H1 (cell line): ENCODE measurements at regions not wholly inside any gene's neighbourhood (a gene's known extent, or its start where the extent isn't known, plus 50 kb on each side); places are given as distances from the start of the nearest gene placed in this dataset.

Source experiments
- CTCF ChIA-PET: fragments of 300-600 bp; sonication (Branson Sonifier 250); formaldehyde crosslinking; loops from one replicate; lab custom pipeline; 2021; ENCODE audit not compliant: partially characterized antibody; lab: Charles Lee
- POLR2A ChIA-PET: fragments of 300-600 bp; sonication (Branson Sonifier 250); formaldehyde crosslinking; loops from one replicate; lab custom pipeline; 2021; ENCODE audit warnings: inconsistent platforms; ENCODE audit not compliant: partially characterized antibody; lab: Charles Lee
- DNase-seq, 2 experiments: peaks; one replicate each; pipeline versions ENCODE4 v3.0.0 to v3.0.0-alpha.2; 2010 to 2022; ENCODE audit warnings: low spot score in 2 of 2, low read depth in 1 of 2, mixed read lengths in 1 of 2
- FAIRE-seq: peaks from 2 replicates; lab custom pipeline; 2011; peaks lifted over from hg19 to GRCh38; lab: Jason Lieb, UNC
- H2AFZ ChIP-seq: 2 replicates; pipeline ENCODE4 v1.8.1; 2012; ENCODE audit warnings: low read length, inconsistent platforms
- H2AK5ac ChIP-seq: 2 replicates; pipeline ENCODE4 v1.6.1; 2013; ENCODE audit warnings: low read depth, low read length
- H2BK120ac ChIP-seq: replicated peaks from 2 replicates; pipeline ENCODE3; 2013; ENCODE audit warnings: low read depth, low read length, inconsistent platforms
- H2BK12ac ChIP-seq: 2 replicates; pipeline ENCODE4 v1.6.1; 2013; ENCODE audit warnings: low read depth, low read length
- H2BK15ac ChIP-seq: 2 replicates; pipeline ENCODE4 v1.6.1; 2013; ENCODE audit warnings: low read length
- H2BK20ac ChIP-seq: 2 replicates; pipeline ENCODE4 v1.6.1; 2013; ENCODE audit warnings: low read length
- H2BK5ac ChIP-seq: 2 replicates; pipeline ENCODE4 v1.6.1; 2013; ENCODE audit warnings: low read depth, low read length
- H3K14ac ChIP-seq: 2 replicates; pipeline ENCODE4 v1.6.1; 2013; ENCODE audit warnings: inconsistent platforms; ENCODE audit not compliant: insufficient read length
- H3K18ac ChIP-seq: 2 replicates; pipeline ENCODE4 v1.6.1; 2013; ENCODE audit warnings: low read length; ENCODE audit errors: extremely low read depth
- H3K23ac ChIP-seq: 2 replicates; pipeline ENCODE4 v1.6.1; 2013; ENCODE audit warnings: inconsistent platforms; ENCODE audit not compliant: insufficient read length
- H3K23me2 ChIP-seq: 2 replicates; pipeline ENCODE4 v1.6.1; 2013; ENCODE audit warnings: low read depth, low read length
- H3K27ac ChIP-seq: 2 replicates; pipeline ENCODE4 v1.6.1; 2011; ENCODE audit warnings: low read depth, low read length, inconsistent platforms
- H3K27me3 ChIP-seq, 4 experiments: replicated peaks in 1 of 4; 1 replicate in 1 of 4; 2 replicates in 3 of 4; pipeline versions ENCODE4 v1.6.1 to v1.8.1; 2011 to 2013; ENCODE audit warnings: low read length in 3 of 4, mild to moderate bottlenecking in 3 of 4, inconsistent platforms in 2 of 4, mixed read lengths in 2 of 4, moderate library complexity in 1 of 4; ENCODE audit not compliant: control insufficient read depth in 3 of 4, insufficient read depth in 3 of 4; ENCODE audit errors: extremely low read depth in 1 of 4
- H3K36me3 ChIP-seq, 4 experiments: 2 replicates each; pipeline versions ENCODE4 v1.6.1 to v1.8.1; 2011 to 2013; ENCODE audit warnings: mild to moderate bottlenecking in 4 of 4, low read length in 3 of 4, moderate library complexity in 2 of 4, control low read depth in 1 of 4, inconsistent platforms in 1 of 4; ENCODE audit not compliant: insufficient read depth in 4 of 4, control insufficient read depth in 2 of 4
- H3K4ac ChIP-seq: replicated peaks from 2 replicates; pipeline ENCODE3; 2013; ENCODE audit warnings: low read length, low read depth, mixed read lengths, inconsistent platforms; ENCODE audit not compliant: insufficient read length
- H3K4me1 ChIP-seq, 4 experiments: replicated peaks in 1 of 4; 1 replicate in 1 of 4; 2 replicates in 3 of 4; pipeline versions ENCODE4 v1.6.1 to v1.8.1; 2011 to 2013; ENCODE audit warnings: low read length in 3 of 4, inconsistent platforms in 2 of 4, mixed read lengths in 1 of 4; ENCODE audit not compliant: insufficient read depth in 4 of 4, control insufficient read depth in 3 of 4
- H3K4me2 ChIP-seq, 2 experiments: 2 replicates each; pipeline versions ENCODE4 v1.6.1 to v1.8.1; 2011 to 2013; ENCODE audit warnings: low read depth in 2 of 2, low read length in 2 of 2, control low read depth in 1 of 2, inconsistent platforms in 1 of 2, mild to moderate bottlenecking in 1 of 2; ENCODE audit not compliant: insufficient read depth in 1 of 2
- H3K4me3 ChIP-seq, 4 experiments: fragments of 200-600, 300-600 bp in 1 of 4; sonication (generic), shearing (Covaris generic), sonication (Bioruptor Twin) in 1 of 4; 2 replicates each; pipeline versions ENCODE4 v1.5.1 to v1.8.1; 2011 to 2016; ENCODE audit warnings: low read length in 4 of 4, low read depth in 3 of 4, control low read depth in 2 of 4, inconsistent platforms in 2 of 4, mild to moderate bottlenecking in 2 of 4, mixed read lengths in 1 of 4, moderate library complexity in 1 of 4; ENCODE audit not compliant: insufficient read depth in 2 of 4; ENCODE audit errors: extremely low read depth in 1 of 4
- H3K56ac ChIP-seq: replicated peaks from 2 replicates; pipeline ENCODE3; 2013; ENCODE audit warnings: low read depth, mild to moderate bottlenecking, mixed read lengths, low read length, inconsistent platforms; ENCODE audit not compliant: insufficient read length
- H3K79me1 ChIP-seq: 2 replicates; pipeline ENCODE4 v1.6.1; 2013; ENCODE audit warnings: low read depth, low read length, control low read depth
- H3K79me2 ChIP-seq, 2 experiments: 2 replicates each; pipeline versions ENCODE4 v1.6.1 to v1.8.1; 2012 to 2013; ENCODE audit warnings: low read length in 2 of 2, mild to moderate bottlenecking in 2 of 2, inconsistent platforms in 1 of 2; ENCODE audit not compliant: insufficient read depth in 2 of 2, control insufficient read depth in 1 of 2
- H3K9ac ChIP-seq, 4 experiments: replicated peaks in 1 of 4; 1 replicate in 1 of 4; 2 replicates in 3 of 4; pipeline versions ENCODE4 v1.6.1 to v1.8.1; 2011 to 2013; ENCODE audit warnings: low read depth in 3 of 4, low read length in 3 of 4, control low read depth in 2 of 4, mild to moderate bottlenecking in 2 of 4, moderate library complexity in 2 of 4, inconsistent platforms in 1 of 4; ENCODE audit errors: extremely low read depth in 1 of 4
- H3K9me3 ChIP-seq, 2 experiments: 2 replicates each; pipeline versions ENCODE4 v1.6.1 to v1.8.1; 2012 to 2013; ENCODE audit warnings: mild to moderate bottlenecking in 2 of 2, moderate library complexity in 2 of 2, control low read depth in 1 of 2, inconsistent platforms in 1 of 2, low read depth in 1 of 2, low read length in 1 of 2, mixed read lengths in 1 of 2; ENCODE audit not compliant: insufficient read depth in 2 of 2
- H4K20me1 ChIP-seq, 2 experiments: replicated peaks in 1 of 2; 2 replicates each; pipeline versions ENCODE3 to v1.8.1; 2011 to 2013; ENCODE audit warnings: inconsistent platforms in 2 of 2, low read length in 2 of 2, mild to moderate bottlenecking in 1 of 2; ENCODE audit not compliant: insufficient read depth in 2 of 2, control insufficient read depth in 1 of 2
- H4K5ac ChIP-seq: 2 replicates; pipeline ENCODE4 v1.6.1; 2013; ENCODE audit warnings: low read length, low read depth, mixed read lengths, inconsistent platforms; ENCODE audit not compliant: insufficient read length
- H4K8ac ChIP-seq: 2 replicates; pipeline ENCODE4 v1.8.0; 2013; ENCODE audit warnings: mild to moderate bottlenecking, moderate library complexity, low read length, inconsistent platforms; ENCODE audit not compliant: insufficient read depth; ENCODE audit errors: extremely low read depth
- H4K91ac ChIP-seq: replicated peaks from 2 replicates; pipeline ENCODE3; 2013; ENCODE audit warnings: low read length, mixed read lengths, inconsistent platforms; ENCODE audit not compliant: insufficient read length
- EGR1 ChIP-seq: IDR thresholded peaks from 2 replicates; pipeline ENCODE4 v1.6.1; 2011; ENCODE audit warnings: low read depth, low read length, borderline replicate concordance
- FOSL1 ChIP-seq: IDR thresholded peaks from 2 replicates; pipeline ENCODE4 v1.6.1; 2011; ENCODE audit warnings: mild to moderate bottlenecking, low read depth, low read length, moderate library complexity; ENCODE audit not compliant: insufficient read depth
- RXRA ChIP-seq: IDR thresholded peaks from 2 replicates; pipeline ENCODE4 v1.6.1; 2011; ENCODE audit warnings: low read depth, mild to moderate bottlenecking, low read length, moderate library complexity; ENCODE audit not compliant: insufficient read depth
- SP1 ChIP-seq: IDR thresholded peaks from 2 replicates; pipeline ENCODE4 v1.6.1; 2011; ENCODE audit warnings: low read depth, low read length
- TBP ChIP-seq: IDR thresholded peaks from 2 replicates; pipeline ENCODE4 v1.6.1; 2011; ENCODE audit warnings: low read depth, low read length, improper control_type of control experiment
- WGBS, 2 experiments: shearing (Covaris generic) in 1 of 2; methylation state at CpG; one replicate each; pipeline versions ENCODE4 v1.1.6 to v1.1.7; 2013 to 2015; ENCODE audit warnings: low lambda C conversion rate in 2 of 2, mixed read lengths in 2 of 2, inconsistent platforms in 1 of 2, low coverage in 1 of 2, missing lambda C conversion rate in 1 of 2; ENCODE audit not compliant: insufficient replicate concordance in 2 of 2, insufficient coverage in 1 of 2, insufficient read length in 1 of 2; ENCODE audit errors: extremely low coverage in 1 of 2, missing lambda C conversion rate in 1 of 2; 5-methylcytosine and 5-hydroxymethylcytosine counted together

DNA sequence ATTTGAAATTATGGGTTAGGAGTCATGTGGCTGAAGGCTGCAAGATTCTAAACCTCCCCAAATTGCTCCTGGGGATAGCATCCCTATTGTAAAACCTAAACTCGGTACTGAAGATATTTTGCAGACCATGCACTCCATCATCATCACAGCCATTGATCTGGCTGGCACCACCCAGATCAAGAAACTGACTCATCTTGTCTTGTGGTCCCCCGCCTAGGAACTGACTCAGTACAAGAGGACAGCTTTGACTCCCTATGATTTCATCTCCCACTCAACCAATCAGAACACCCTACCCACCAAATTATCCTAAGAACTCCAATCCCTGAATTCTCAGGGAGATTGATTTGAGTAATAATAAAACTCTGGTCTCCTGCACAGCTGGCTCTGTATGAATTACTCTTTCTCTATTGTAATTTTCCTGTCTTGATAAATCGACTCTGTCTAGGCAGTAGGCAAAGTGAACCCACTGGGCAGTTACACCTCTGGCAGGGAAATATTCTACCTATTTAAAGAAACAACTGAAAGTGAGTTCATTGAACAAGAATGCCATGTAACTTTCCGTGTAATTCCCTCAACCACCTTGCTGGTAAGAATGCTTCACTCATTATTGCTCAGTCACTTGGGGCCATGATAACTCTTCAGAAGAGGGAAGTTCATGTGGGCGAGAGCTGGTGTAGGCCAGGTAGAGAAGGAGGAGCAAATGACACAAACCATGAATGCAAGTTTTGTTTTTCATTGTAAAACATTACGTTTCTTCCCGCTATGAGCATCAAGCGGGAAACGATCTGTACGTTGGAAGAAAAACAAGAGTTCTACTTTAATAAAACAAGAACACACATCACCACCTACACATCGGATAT is 602.9 kb upstream of the ARID1B start:
- Histone ChIP-seq H3K56ac (no peak overlapping the region), H2BK15ac (no peak overlapping the region), H3K4me2 (no peak overlapping the region), H3K23ac (no peak overlapping the region), H3K23me2 (no peaks in the 10 kb centered on the region), H2BK12ac (peak overlapping the region; percentile 35; the same call in 1 of the 2 replicates), H3K18ac (0 out of 2 replicates have a peak overlapping the region, but pooled peaks have one; percentile 13), H2AK5ac (no peak overlapping the region), H3K79me2 (no peaks in the 10 kb centered on the region), H4K8ac (no peak overlapping the region), H2BK120ac (peak overlapping the region; percentile 44), H2BK5ac (no peak overlapping the region), H3K27me3 (peaks cover 0 to 3% (median 0%) of the 10 kb centered on the region in 4 experiments; a peak in 3 of 7 replicates), H3K14ac (no peak overlapping the region), H3K9me3 (no peaks in the 10 kb centered on the region), H2AFZ (no peak overlapping the region), H3K79me1 (no peaks in the 10 kb centered on the region), H2BK20ac (peak overlapping the region; percentile 95; the same call in 1 of the 2 replicates), H3K4me1 (peaks cover 0 to 11% (median 4%) of the 10 kb centered on the region in 4 experiments; a peak in 3 of 7 replicates), H3K4me3 (no peak overlapping the region), H3K36me3 (no peaks in the 10 kb centered on the region), H3K9ac (no peak overlapping the region), H4K5ac (no peak overlapping the region), H4K91ac (peak overlapping the region; percentile 81), H3K4ac (no peak overlapping the region), H3K27ac (no peak overlapping the region), H4K20me1 (no peaks in the 10 kb centered on the region)
- ChIA-PET POLR2A (no interaction called here), CTCF (no interaction called here)
- DNase-seq (no peak), FAIRE-seq (no peak)
- TF ChIP-seq TBP = no peak
- no peak for TF ChIP-seq EGR1
- no peak for TF ChIP-seq SP1
- no peak for TF ChIP-seq FOSL1
- TF ChIP-seq RXRA = no peak
- WGBS, 2 experiments = 88% methylated on average over 11 of the region's 11 CpGs; no CpG with 5 or more reads in 1 of the 2 experiments
